ENCODE measurements at regions not wholly inside any gene's neighbourhood (a gene's known extent, or its start where the extent isn't known, plus 50 kb on each side); places are given as distances from the start of the nearest gene placed in this dataset.

GRCh38 chr3:177439694-177440269 lies 242.5 kb upstream of the TBL1XR1 start:
- TF ChIP-seq CTCF (IDR thresholded peaks at IDR 0.05) (no peak), POLR2A (IDR thresholded peaks at IDR 0.05) (no peak)

Measured in thyroid gland (tissue), 4 donors.